Astrocyte of the spinal cord (primary cell): ENCODE measurements at regions not wholly inside any gene's neighbourhood (a gene's known extent, or its start where the extent isn't known, plus 50 kb on each side); places are given as distances from the start of the nearest gene placed in this dataset.

Experiments used
- DNase-seq: peaks from one replicate; pipeline ENCODE4 v3.0.0; 2011; ENCODE audit warnings: low read depth, low spot score
- H3K4me3 ChIP-seq: 2 replicates; pipeline ENCODE4 v1.5.1; 2011; ENCODE audit warnings: low read depth, mild to moderate bottlenecking, low read length, moderate library complexity
- in situ Hi-C: cut with HindIII; loops from 2 replicates; pipeline ENCODE4 v1.10.0; 2017; ENCODE audit warnings: low sequenced_read_pairs
- TF ChIP-seq, protein P1 (sequence below): IDR thresholded peaks from 2 replicates; pipeline ENCODE4 v1.5.1; 2012; ENCODE audit warnings: low read depth, mild to moderate bottlenecking, low read length, inconsistent platforms

DNA sequence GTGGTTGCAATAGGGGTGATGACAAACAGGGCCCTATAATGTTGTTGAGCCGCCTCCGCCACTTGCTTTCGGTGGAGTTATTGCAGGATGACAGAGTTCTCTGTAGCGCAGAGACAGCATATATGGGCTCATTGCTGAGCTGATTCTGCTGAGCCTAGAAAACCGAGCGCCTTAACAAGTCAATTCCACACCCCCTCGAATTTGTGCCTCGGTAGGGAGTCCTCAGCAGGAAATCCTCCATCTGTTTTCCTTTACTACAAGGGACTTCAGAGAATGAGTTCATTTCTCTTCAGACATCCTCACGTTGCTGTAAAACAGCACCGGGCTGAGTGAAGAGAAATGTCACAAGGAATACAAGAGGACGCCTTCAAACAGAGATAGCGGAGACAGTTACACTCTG lies 90.7 kb upstream of the KIAA1217 start:
- TF ChIP-seq, protein P1, sequence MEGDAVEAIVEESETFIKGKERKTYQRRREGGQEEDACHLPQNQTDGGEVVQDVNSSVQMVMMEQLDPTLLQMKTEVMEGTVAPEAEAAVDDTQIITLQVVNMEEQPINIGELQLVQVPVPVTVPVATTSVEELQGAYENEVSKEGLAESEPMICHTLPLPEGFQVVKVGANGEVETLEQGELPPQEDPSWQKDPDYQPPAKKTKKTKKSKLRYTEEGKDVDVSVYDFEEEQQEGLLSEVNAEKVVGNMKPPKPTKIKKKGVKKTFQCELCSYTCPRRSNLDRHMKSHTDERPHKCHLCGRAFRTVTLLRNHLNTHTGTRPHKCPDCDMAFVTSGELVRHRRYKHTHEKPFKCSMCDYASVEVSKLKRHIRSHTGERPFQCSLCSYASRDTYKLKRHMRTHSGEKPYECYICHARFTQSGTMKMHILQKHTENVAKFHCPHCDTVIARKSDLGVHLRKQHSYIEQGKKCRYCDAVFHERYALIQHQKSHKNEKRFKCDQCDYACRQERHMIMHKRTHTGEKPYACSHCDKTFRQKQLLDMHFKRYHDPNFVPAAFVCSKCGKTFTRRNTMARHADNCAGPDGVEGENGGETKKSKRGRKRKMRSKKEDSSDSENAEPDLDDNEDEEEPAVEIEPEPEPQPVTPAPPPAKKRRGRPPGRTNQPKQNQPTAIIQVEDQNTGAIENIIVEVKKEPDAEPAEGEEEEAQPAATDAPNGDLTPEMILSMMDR = no peak
- in situ Hi-C loops = no loop called here
- no peak for DNase-seq
- no peak overlapping the region for H3K4me3 ChIP-seq

DNA sequence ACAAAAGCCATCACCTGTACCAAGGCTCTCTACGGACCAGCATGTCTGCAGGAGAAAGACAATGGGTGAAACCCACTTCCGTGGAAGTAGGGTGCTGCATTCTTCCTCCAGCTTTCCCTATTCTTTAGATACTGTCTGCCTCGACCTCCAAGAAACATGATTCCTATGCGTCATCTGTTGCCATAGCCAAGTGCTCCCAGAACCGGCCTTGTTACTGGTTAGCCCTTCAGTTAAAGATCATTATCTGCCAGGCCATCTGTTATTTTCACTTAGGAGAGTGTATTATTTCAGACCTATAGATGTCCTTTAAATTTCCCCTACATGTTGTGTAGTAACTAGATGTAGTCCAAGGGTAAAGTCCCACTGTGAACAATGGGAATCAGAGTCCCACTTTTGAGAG lies 89.0 kb upstream of the KIAA1217 start:
- TF ChIP-seq, protein P1 = no peak
- in situ Hi-C loops = no loop called here
- no peak overlapping the region for H3K4me3 ChIP-seq
- DNase-seq = no peak

DNA sequence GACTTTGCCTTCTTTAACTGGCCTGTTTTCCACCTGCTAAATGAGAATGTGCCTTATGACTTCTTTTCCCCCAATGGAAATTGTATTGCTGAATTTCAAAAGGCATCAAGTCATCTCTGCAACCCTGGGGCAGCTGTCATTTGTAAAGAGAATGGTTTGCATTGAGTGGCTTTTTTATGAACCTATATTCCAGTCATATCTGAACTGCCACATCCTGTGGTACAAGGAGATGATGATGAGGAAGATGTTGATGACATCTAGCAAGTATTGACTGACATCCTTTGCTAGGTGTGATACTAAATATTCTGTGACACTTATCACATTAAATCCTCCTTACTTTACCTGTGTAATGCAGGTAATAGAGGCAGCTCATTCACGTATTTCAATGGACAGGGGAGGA lies 88.3 kb upstream of the KIAA1217 start:
- in situ Hi-C loops = no loop called here
- TF ChIP-seq, protein P1 = no peak
- no peak for DNase-seq
- no peak overlapping the region for H3K4me3 ChIP-seq

DNA sequence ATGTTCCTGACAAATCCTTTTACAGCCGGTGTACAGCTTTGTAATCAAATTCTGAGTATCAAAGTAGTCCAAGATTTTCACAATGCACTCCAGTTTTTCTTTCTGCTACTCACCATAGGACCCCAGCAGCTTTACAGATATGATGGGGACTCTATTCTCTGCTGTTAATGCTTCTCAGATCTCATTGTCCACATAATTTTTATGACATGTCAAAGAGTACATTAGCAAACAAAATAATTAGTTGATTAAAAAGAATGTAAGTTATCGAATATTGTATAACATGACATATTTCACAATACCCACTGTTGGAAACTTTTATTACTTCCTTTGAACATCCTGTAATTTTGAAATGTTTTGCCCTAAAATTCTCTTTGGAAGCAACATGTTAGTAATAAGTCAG lies 81.4 kb upstream of the KIAA1217 start:
- TF ChIP-seq, protein P1 = no peak
- no peak for DNase-seq
- in situ Hi-C loops = no loop called here
- no peak overlapping the region for H3K4me3 ChIP-seq

DNA sequence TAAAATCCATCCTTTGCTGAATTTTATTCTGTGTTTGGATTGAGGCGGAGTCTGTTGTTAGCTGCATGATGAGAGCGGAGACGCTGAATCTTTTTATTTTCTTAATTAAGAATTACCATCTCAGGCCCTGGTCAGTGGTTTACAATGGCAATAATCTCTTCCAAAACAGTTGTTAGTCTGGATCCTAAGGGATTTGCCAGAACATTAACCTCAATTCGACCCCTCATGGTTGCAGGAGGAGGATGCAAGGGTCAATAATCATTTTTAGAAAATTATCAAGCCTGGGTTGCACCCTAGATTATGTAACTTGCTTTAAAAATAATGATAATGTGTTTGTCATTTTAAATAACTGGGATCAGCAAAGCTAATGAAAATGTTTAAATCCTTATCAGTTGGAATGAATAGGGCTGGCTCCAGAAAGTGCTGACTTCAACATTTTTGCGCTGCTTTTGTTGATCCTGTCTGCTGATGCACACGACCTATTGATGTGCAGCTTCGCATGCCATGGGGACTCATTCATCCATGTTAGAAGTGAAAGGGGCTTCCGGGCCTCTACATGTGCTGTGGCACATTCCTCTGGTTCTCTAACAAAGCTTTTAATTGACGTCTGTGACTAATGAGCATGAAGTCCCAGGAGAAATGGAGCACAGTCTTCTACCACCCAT lies 80.7 kb upstream of the KIAA1217 start:
- in situ Hi-C loops = no loop called here
- TF ChIP-seq, protein P1 = no peak
- DNase-seq = no peak
- H3K4me3 ChIP-seq = no peak overlapping the region

DNA sequence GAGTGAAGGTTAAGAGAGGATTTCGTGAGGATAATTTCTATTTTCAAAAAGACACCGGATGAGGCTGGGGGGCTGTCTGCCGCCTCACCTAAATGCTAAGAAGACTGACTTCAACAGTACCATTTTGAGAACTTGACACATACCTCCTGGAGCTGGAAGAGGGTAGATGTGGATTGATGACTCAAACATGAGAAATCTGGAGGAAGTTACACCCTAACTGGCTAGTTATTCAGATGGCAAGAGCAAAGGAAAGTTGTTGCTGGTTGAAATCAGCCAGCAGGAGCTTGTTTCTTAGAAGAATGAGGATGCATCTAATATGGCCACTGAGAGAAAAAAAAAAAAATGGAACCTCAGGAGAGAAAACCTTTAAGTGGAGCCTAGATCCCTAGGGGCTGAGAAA lies 76.2 kb upstream of the KIAA1217 start:
- TF ChIP-seq, protein P1 = no peak
- in situ Hi-C loops = no loop called here
- H3K4me3 ChIP-seq = no peak overlapping the region
- DNase-seq = no peak
